Body of pancreas (tissue), 4 donors: ENCODE measurements at regions not wholly inside any gene's neighbourhood (a gene's known extent, or its start where the extent isn't known, plus 50 kb on each side); places are given as distances from the start of the nearest gene placed in this dataset.

ENCODE experiments used
- CTCF ChIP-seq, 7 experiments: fragments of 450-650 bp in 4 of 7; fragments of 200-600 bp in 3 of 7; sonication (generic) in 3 of 7; IDR thresholded peaks; one replicate each; pipeline ENCODE4 v1.5.1; 2016 to 2019; ENCODE audit warnings: antibody characterized with exemption in 7 of 7
- POLR2A ChIP-seq, 3 donors: fragments of 450-650 bp; IDR thresholded peaks; one replicate each; pipeline ENCODE4 v1.6.1; 2016; ENCODE audit warnings: antibody characterized with exemption in 3 of 3, mild to moderate bottlenecking in 2 of 3

- no peak for TF ChIP-seq CTCF (IDR thresholded peaks at IDR 0.05)
- no peak for TF ChIP-seq POLR2A (IDR thresholded peaks at IDR 0.05)
Measured at GRCh38 chr13:29946093-29946492, 95.7 kb upstream of the UBL3 start.
